HepG2 (cell line): ENCODE measurements at regions not wholly inside any gene's neighbourhood (a gene's known extent, or its start where the extent isn't known, plus 50 kb on each side); places are given as distances from the start of the nearest gene placed in this dataset.

Source experiments
- ATAC-seq: fragments of 200-7000 bp; cut with Tn5 transposase; 3 replicates; pipeline ENCODE4 v1.9.1; 2020; ENCODE audit warnings: mild to moderate bottlenecking, moderate library complexity
- BruUV-seq: library from RNA; stranded (reverse); fragments of 400-500 nt; replicated peaks from 2 replicates; lab custom pipeline; 2021; lab: Mats Ljungman, UMichigan
- CTCF ChIA-PET: fragments of 300-600 bp; formaldehyde crosslinking; extraction: SDS; loops from one replicate; lab custom pipeline; 2021; ENCODE audit warnings: low total read pairs, inconsistent platforms, low intra/inter-chr PET ratio; lab: Yijun Ruan, JAX
- POLR2A ChIA-PET: fragments of 350-600 bp; sonication (Branson Sonifier 250); formaldehyde crosslinking; loops from one replicate; lab custom pipeline; 2020; ENCODE audit warnings: antibody characterized with exemption, inconsistent platforms; lab: Yijun Ruan, JAX
- DNase-seq: peaks from one replicate; pipeline ENCODE4 v3.0.0-alpha.2; 2015; ENCODE audit warnings: low spot score
- FAIRE-seq: peaks from 3 replicates; lab custom pipeline; 2011; peaks lifted over from hg19 to GRCh38; lab: Jason Lieb, UNC
- H2AFZ ChIP-seq: one replicate; pipeline ENCODE4 v1.6.1; 2011; ENCODE audit warnings: low read length, inconsistent platforms
- H3K27ac ChIP-seq: fragments of 300-600 bp; 3 replicates; pipeline ENCODE4 v1.8.0; 2011; ENCODE audit warnings: mixed run types, mild to moderate bottlenecking, mixed read lengths, low read length, inconsistent platforms; ENCODE audit not compliant: insufficient read depth; ENCODE audit errors: extremely low read length
- H3K27me3 ChIP-seq, 2 experiments: fragments of 200-600 bp in 1 of 2; 2 replicates in 1 of 2; 3 replicates in 1 of 2; pipeline versions ENCODE4 v1.6.0 to v1.8.0; 2011; ENCODE audit warnings: low read length in 2 of 2, mild to moderate bottlenecking in 2 of 2, moderate library complexity in 2 of 2, inconsistent platforms in 1 of 2; ENCODE audit not compliant: insufficient read depth in 2 of 2, control insufficient read depth in 1 of 2
- H3K36me3 ChIP-seq, 2 experiments: fragments of 200-600 bp in 1 of 2; replicated peaks in 1 of 2; 2 replicates in 1 of 2; 3 replicates in 1 of 2; pipeline versions ENCODE4 v1.5.1 to v1.8.0; 2011; ENCODE audit warnings: low read length in 2 of 2, inconsistent platforms in 1 of 2; ENCODE audit not compliant: insufficient read depth in 2 of 2, control insufficient read depth in 1 of 2
- H3K4me1 ChIP-seq: 2 replicates; pipeline ENCODE4 v1.5.1; 2012; ENCODE audit warnings: low read length, inconsistent platforms; ENCODE audit not compliant: insufficient read depth
- H3K4me2 ChIP-seq: 2 replicates; pipeline ENCODE4 v1.6.0; 2011; ENCODE audit warnings: low read depth, low read length, inconsistent platforms
- H3K4me3 ChIP-seq, 3 experiments: fragments of 200-600 bp in 1 of 3; sonication (generic), shearing (Covaris generic) in 1 of 3; replicated peaks in 1 of 3; 2 replicates each; pipeline ENCODE4 v1.5.1; 2011 to 2016; ENCODE audit warnings: low read length in 3 of 3, inconsistent platforms in 2 of 3, low read depth in 2 of 3, mild to moderate bottlenecking in 2 of 3, control low read depth in 1 of 3, mixed read lengths in 1 of 3; ENCODE audit not compliant: insufficient read depth in 1 of 3
- H3K79me2 ChIP-seq: one replicate; pipeline ENCODE4 v1.6.1; 2011; ENCODE audit warnings: low read length, inconsistent platforms; ENCODE audit not compliant: insufficient read depth
- H3K9ac ChIP-seq: 2 replicates; pipeline ENCODE4 v1.6.0; 2011; ENCODE audit warnings: mild to moderate bottlenecking, low read depth, low read length, inconsistent platforms; ENCODE audit not compliant: insufficient read depth
- H3K9me3 ChIP-seq: 2 replicates; pipeline ENCODE4 v1.5.1; 2012; ENCODE audit warnings: mild to moderate bottlenecking, low read length
- H4K20me1 ChIP-seq: 2 replicates; pipeline ENCODE4 v1.6.0; 2011; ENCODE audit warnings: inconsistent platforms, mild to moderate bottlenecking, low read length, moderate library complexity; ENCODE audit not compliant: insufficient read depth
- ARNT ChIP-seq: fragments of 450-650 bp; IDR thresholded peaks from 2 replicates; pipeline ENCODE4 v1.6.1; 2017
- ASH2L ChIP-seq: fragments of 300-600, 200-600 bp; sonication (generic); IDR thresholded peaks from 2 replicates; pipeline ENCODE4 v1.7.0; 2017; ENCODE audit warnings: low read depth, mild to moderate bottlenecking, moderate library complexity, mixed read lengths, low read length; ENCODE audit not compliant: insufficient read length
- CENPX ChIP-seq: sonication (generic); formaldehyde crosslinking; IDR thresholded peaks from 2 replicates; pipeline ENCODE4 v1.9.0; 2021; ENCODE audit warnings: mild to moderate bottlenecking, missing genetic modification reagents, moderate library complexity
- IRF2 ChIP-seq: IDR thresholded peaks from 2 replicates; pipeline ENCODE4 v1.6.1; 2018; ENCODE audit warnings: missing genetic modification reagents, missing compliant biosample characterization
- KDM4B ChIP-seq: sonication (generic); formaldehyde crosslinking; IDR thresholded peaks from 2 replicates; pipeline ENCODE4 v1.4.0; 2020; ENCODE audit warnings: missing genetic modification reagents
- MXD1 ChIP-seq: sonication (generic); formaldehyde crosslinking; IDR thresholded peaks from 2 replicates; pipeline ENCODE4 v1.4.0; 2020; ENCODE audit warnings: mild to moderate bottlenecking, missing genetic modification reagents
- PPARG ChIP-seq: conservative IDR thresholded peaks from 2 replicates; pipeline ENCODE4 v1.6.1; 2016; ENCODE audit warnings: missing biosample characterization, missing genetic modification reagents
- SALL2 ChIP-seq: sonication (generic); formaldehyde crosslinking; IDR thresholded peaks from 2 replicates; pipeline ENCODE4 v1.8.1; 2023; ENCODE audit warnings: mild to moderate bottlenecking, missing genetic modification reagents, inconsistent platforms
- SOX5 ChIP-seq: IDR thresholded peaks from 2 replicates; pipeline ENCODE4 v1.6.1; 2016; ENCODE audit warnings: borderline replicate concordance
- TBL1XR1 ChIP-seq: fragments of 150-350 bp; IDR thresholded peaks from 2 replicates; pipeline ENCODE4 v1.6.1; 2014; ENCODE audit warnings: borderline replicate concordance, low read length; ENCODE audit not compliant: partially characterized antibody
- TFDP2 ChIP-seq: sonication (generic); formaldehyde crosslinking; IDR thresholded peaks from 2 replicates; pipeline ENCODE4 v1.4.0; 2020; ENCODE audit warnings: missing genetic modification reagents
- ZNF234 ChIP-seq: sonication (generic); formaldehyde crosslinking; conservative IDR thresholded peaks from 2 replicates; pipeline ENCODE4 v1.5.1; 2020; ENCODE audit warnings: mild to moderate bottlenecking, missing genetic modification reagents
- ZNF788 ChIP-seq: sonication (generic); formaldehyde crosslinking; IDR thresholded peaks from 2 replicates; pipeline ENCODE4 v1.5.0; 2020; ENCODE audit warnings: mild to moderate bottlenecking, missing genetic modification reagents, borderline replicate concordance
- in situ Hi-C: cut with HindIII; loops from 2 replicates; pipeline ENCODE4 v1.10.0; 2017; ENCODE audit warnings: low pct_unique_long_range_greater_than_20kb; ENCODE audit not compliant: extremely low pct_ligation_motif_present
- intact Hi-C: fragments of 100-400 bp; cut with micrococcal nuclease; formaldehyde crosslinking; loops from one replicate; pipeline ENCODE4 v1.10.0; 2022; ENCODE audit not compliant: unreplicated experiment

- DNase-seq, result no peak
- Histone ChIP-seq H3K4me2 (no peak overlapping the region), H3K4me3 (no peak overlapping the region), H3K4me1 (no peaks in the 10 kb centered on the region), H4K20me1 (no peaks in the 10 kb centered on the region)
- in situ Hi-C loops, result no loop called here
- POLR2A ChIA-PET, result no interaction called here
- ATAC-seq, result no peak
- intact Hi-C loops, result no loop called here
- TF ChIP-seq TBL1XR1 (no peak), MXD1 (no peak), SOX5 (no peak), SALL2 (CRISPR knock-in tag) (no peak), TFDP2 (CRISPR knock-in tag) (no peak), KDM4B (no peak), ARNT (no peak), PPARG (no peak), ZNF234 (CRISPR knock-in tag) (no peak), IRF2 (CRISPR knock-in tag) (no peak), ZNF788 (CRISPR knock-in tag) (no peak), ASH2L (no peak), CENPX (CRISPR knock-in tag) (no peak)
- TF ChIP-seq, all 625 proteins: peak for 0
- H3K27me3 ChIP-seq, result no peaks in the 10 kb centered on the region
- FAIRE-seq, result no peak
- no peaks in the 10 kb centered on the region; the same call in 1 of the 2 replicates for H3K9me3 ChIP-seq
- BruUV-seq, result no TSS peak
- no peak overlapping the region for H2AFZ ChIP-seq
- H3K36me3 ChIP-seq, result no peaks in the 10 kb centered on the region
- no peak overlapping the region for H3K27ac ChIP-seq
- H3K79me2 ChIP-seq, result no peaks in the 10 kb centered on the region
- CTCF ChIA-PET, result no interaction called here
- H3K9ac ChIP-seq, result no peak overlapping the region
Measured at GRCh38 chr5:106374956-106375355, 1295.8 kb downstream of the EFNA5 start.
